B cell (primary cell): ENCODE measurements at regions not wholly inside any gene's neighbourhood (a gene's known extent, or its start where the extent isn't known, plus 50 kb on each side); places are given as distances from the start of the nearest gene placed in this dataset.

Source experiments
- EZH2 ChIP-seq: IDR thresholded peaks from 2 replicates; pipeline ENCODE4 v1.6.1; 2012; ENCODE audit warnings: borderline replicate concordance, low read depth, mild to moderate bottlenecking, moderate library complexity, low read length; ENCODE audit not compliant: insufficient read depth, poor library complexity, severe bottlenecking
- TF ChIP-seq, protein P1 (sequence below): fragments of 200-600 bp; IDR thresholded peaks from one replicate; pipeline ENCODE4 v1.8.0; 2022; ENCODE audit warnings: antibody characterized with exemption, mild to moderate bottlenecking

- TF ChIP-seq, protein P1, sequence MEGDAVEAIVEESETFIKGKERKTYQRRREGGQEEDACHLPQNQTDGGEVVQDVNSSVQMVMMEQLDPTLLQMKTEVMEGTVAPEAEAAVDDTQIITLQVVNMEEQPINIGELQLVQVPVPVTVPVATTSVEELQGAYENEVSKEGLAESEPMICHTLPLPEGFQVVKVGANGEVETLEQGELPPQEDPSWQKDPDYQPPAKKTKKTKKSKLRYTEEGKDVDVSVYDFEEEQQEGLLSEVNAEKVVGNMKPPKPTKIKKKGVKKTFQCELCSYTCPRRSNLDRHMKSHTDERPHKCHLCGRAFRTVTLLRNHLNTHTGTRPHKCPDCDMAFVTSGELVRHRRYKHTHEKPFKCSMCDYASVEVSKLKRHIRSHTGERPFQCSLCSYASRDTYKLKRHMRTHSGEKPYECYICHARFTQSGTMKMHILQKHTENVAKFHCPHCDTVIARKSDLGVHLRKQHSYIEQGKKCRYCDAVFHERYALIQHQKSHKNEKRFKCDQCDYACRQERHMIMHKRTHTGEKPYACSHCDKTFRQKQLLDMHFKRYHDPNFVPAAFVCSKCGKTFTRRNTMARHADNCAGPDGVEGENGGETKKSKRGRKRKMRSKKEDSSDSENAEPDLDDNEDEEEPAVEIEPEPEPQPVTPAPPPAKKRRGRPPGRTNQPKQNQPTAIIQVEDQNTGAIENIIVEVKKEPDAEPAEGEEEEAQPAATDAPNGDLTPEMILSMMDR = no peak
- no peak for TF ChIP-seq EZH2
Measured at GRCh38 chr5:51832934-51833470, 449.8 kb downstream of the ISL1 start.
